GM21423 (cell line): ENCODE measurements at regions not wholly inside any gene's neighbourhood (a gene's known extent, or its start where the extent isn't known, plus 50 kb on each side); places are given as distances from the start of the nearest gene placed in this dataset.
"Not testable (repeated sequence)": the region's sequence is repeated elsewhere in the genome, so short reads cannot be mapped to it uniquely, and the experiment has no call there.

Experiments
- ATAC-seq: cut with Tn5 transposase; IDR thresholded peaks from one replicate; pipeline ENCODE4 v1.9.1; 2021; ENCODE audit warnings: mild to moderate bottlenecking, moderate library complexity; ENCODE audit not compliant: unreplicated experiment

- ATAC-seq: not testable (repeated sequence)
Measured at GRCh38 chrY:17827155-17827554, 52.9 kb downstream of the CDY2B start.

GRCh38 chrY:17819700-17820099, 60.3 kb downstream of the CDY2B start:
- ATAC-seq: not testable (repeated sequence)

- ATAC-seq: not testable (repeated sequence)
Measured at GRCh38 chrY:17819025-17819646, 60.9 kb downstream of the CDY2B start.

- ATAC-seq: not testable (repeated sequence)
Measured at GRCh38 chrY:17817076-17818068, 62.6 kb downstream of the CDY2B start.

GRCh38 chrY:17812664-17813063, 67.4 kb downstream of the CDY2B start:
- not testable (repeated sequence) for ATAC-seq

- ATAC-seq: not testable (repeated sequence)
Measured at GRCh38 chrY:17799915-17800314, 80.1 kb downstream of the CDY2B start.

GRCh38 chrY:17787214-17787613, 92.8 kb downstream of the CDY2B start:
- ATAC-seq: not testable (repeated sequence)

GRCh38 chrY:17766000-17766699, 113.9 kb downstream of the CDY2B start:
- not testable (repeated sequence) for ATAC-seq

GRCh38 chrY:17759213-17759612, 120.8 kb downstream of the CDY2B start:
- ATAC-seq: not testable (repeated sequence)

- not testable (repeated sequence) for ATAC-seq
Measured at GRCh38 chrY:17752887-17753497, 127.0 kb downstream of the CDY2B start.

GRCh38 chrY:17739852-17740251, 140.2 kb downstream of the CDY2B start:
- not testable (repeated sequence) for ATAC-seq

- ATAC-seq: not testable (repeated sequence)
Measured at GRCh38 chrY:17729474-17729873, 150.5 kb downstream of the CDY2B start.

- not testable (repeated sequence) for ATAC-seq
Measured at GRCh38 chrY:17716329-17717043, 163.5 kb downstream of the CDY2B start.

GRCh38 chrY:17668037-17668436, 212.0 kb downstream of the CDY2B start:
- ATAC-seq: not testable (repeated sequence)

GRCh38 chrY:17643052-17643451, 237.0 kb downstream of the CDY2B start:
- ATAC-seq: not testable (repeated sequence)

- not testable (repeated sequence) for ATAC-seq
Measured at GRCh38 chrY:17634484-17634883, 245.5 kb downstream of the CDY2B start.

- not testable (repeated sequence) for ATAC-seq
Measured at GRCh38 chrY:17611256-17611655, 268.8 kb downstream of the CDY2B start.

GRCh38 chrY:17610649-17611048, 269.4 kb downstream of the CDY2B start:
- ATAC-seq: not testable (repeated sequence)

GRCh38 chrY:17607150-17607549, 272.9 kb downstream of the CDY2B start:
- ATAC-seq: not testable (repeated sequence)

GRCh38 chrY:17599263-17599662, 280.8 kb downstream of the CDY2B start:
- not testable (repeated sequence) for ATAC-seq
